DND-41 (cell line): ENCODE measurements at regions not wholly inside any gene's neighbourhood (a gene's known extent, or its start where the extent isn't known, plus 50 kb on each side); places are given as distances from the start of the nearest gene placed in this dataset.
"Not testable (repeated sequence)": the region's sequence is repeated elsewhere in the genome, so short reads cannot be mapped to it uniquely, and the experiment has no call there.

Source experiments
- ATAC-seq: fragments of 200-7000 bp; cut with Tn5 transposase; 3 replicates; pipeline ENCODE4 v1.9.1; 2021; ENCODE audit warnings: low read depth; ENCODE audit not compliant: insufficient read depth
- DNase-seq: peaks from one replicate; pipeline ENCODE4 v3.0.0-alpha.2; 2020
- H2AFZ ChIP-seq: 2 replicates; pipeline ENCODE4 v1.6.0; 2012; ENCODE audit warnings: low read depth, low read length
- H3K27ac ChIP-seq: 2 replicates; pipeline ENCODE4 v1.5.1; 2012; ENCODE audit warnings: low read length, inconsistent platforms
- H3K27me3 ChIP-seq: fragments of 200-600 bp; sonication (generic); 2 replicates; pipeline ENCODE4 v1.6.0; 2012; ENCODE audit warnings: low read length, mild to moderate bottlenecking, inconsistent platforms; ENCODE audit not compliant: insufficient read depth, poor library complexity
- H3K36me3 ChIP-seq: 2 replicates; pipeline ENCODE4 v1.5.1; 2012; ENCODE audit warnings: low read length, inconsistent platforms; ENCODE audit not compliant: insufficient read depth
- H3K4me1 ChIP-seq: 2 replicates; pipeline ENCODE4 v1.5.1; 2012; ENCODE audit warnings: mild to moderate bottlenecking, low read length; ENCODE audit not compliant: insufficient read depth
- H3K4me2 ChIP-seq: 2 replicates; pipeline ENCODE4 v1.6.0; 2012; ENCODE audit warnings: mild to moderate bottlenecking, moderate library complexity, low read length, inconsistent platforms; ENCODE audit not compliant: insufficient read depth
- H3K4me3 ChIP-seq, 2 experiments: fragments of 200-600 bp in 1 of 2; shearing (Covaris generic) in 1 of 2; 2 replicates each; pipeline ENCODE4 v1.5.1; 2012 to 2016; ENCODE audit warnings: inconsistent platforms in 2 of 2, low read length in 2 of 2, mild to moderate bottlenecking in 2 of 2, low read depth in 1 of 2, moderate library complexity in 1 of 2
- H3K79me2 ChIP-seq: 2 replicates; pipeline ENCODE4 v1.6.0; 2012; ENCODE audit warnings: low read length, inconsistent platforms; ENCODE audit not compliant: insufficient read depth
- H3K9ac ChIP-seq: 2 replicates; pipeline ENCODE4 v1.6.0; 2012; ENCODE audit warnings: low read depth, mild to moderate bottlenecking, inconsistent platforms, low read length, moderate library complexity
- H3K9me3 ChIP-seq: 2 replicates; pipeline ENCODE4 v1.5.1; 2012; ENCODE audit warnings: low read length, moderate library complexity, mild to moderate bottlenecking, inconsistent platforms; ENCODE audit not compliant: insufficient read depth, severe bottlenecking
- H4K20me1 ChIP-seq: 2 replicates; pipeline ENCODE4 v1.6.0; 2012; ENCODE audit warnings: low read length; ENCODE audit not compliant: insufficient read depth
- CTCF ChIP-seq: IDR thresholded peaks from 2 replicates; pipeline ENCODE4 v1.5.1; 2012; ENCODE audit warnings: borderline replicate concordance, low read length, moderate library complexity, mild to moderate bottlenecking; ENCODE audit not compliant: poor library complexity, severe bottlenecking; ENCODE audit errors: extremely low read depth
- EZH2 ChIP-seq: IDR thresholded peaks from 3 replicates; pipeline ENCODE4 v1.6.1; 2012; ENCODE audit warnings: borderline replicate concordance, low read depth, mild to moderate bottlenecking, moderate library complexity, low read length, inconsistent platforms; ENCODE audit not compliant: severe bottlenecking

- Histone ChIP-seq H3K79me2 (no peaks in the 10 kb centered on the region), H3K27me3 (peaks cover 23% of the 10 kb centered on the region), H3K9me3 (no peaks in the 10 kb centered on the region), H2AFZ (no peak overlapping the region), H3K4me3 (no peak overlapping the region), H3K36me3 (no peaks in the 10 kb centered on the region), H3K9ac (no peak overlapping the region), H3K27ac (no peak overlapping the region), H3K4me1 (no peaks in the 10 kb centered on the region), H3K4me2 (no peak overlapping the region), H4K20me1 (no peaks in the 10 kb centered on the region)
- TF ChIP-seq EZH2 (no peak), CTCF (no peak)
- DNase-seq (no peak), ATAC-seq (no peak)
Observed at GRCh38 chr9:90073186-90073945, 468.6 kb downstream of the GADD45G start.

- Histone ChIP-seq H2AFZ (no peak overlapping the region), H3K9ac (no peak overlapping the region), H3K27me3 (peaks cover 16% of the 10 kb centered on the region), H3K4me2 (no peak overlapping the region), H3K9me3 (no peaks in the 10 kb centered on the region), H3K4me1 (no peaks in the 10 kb centered on the region), H3K27ac (no peak overlapping the region), H3K36me3 (no peaks in the 10 kb centered on the region), H3K79me2 (no peaks in the 10 kb centered on the region), H4K20me1 (no peaks in the 10 kb centered on the region), H3K4me3 (no peak overlapping the region)
- ATAC-seq (no peak), DNase-seq (no peak)
- TF ChIP-seq CTCF (no peak), EZH2 (no peak)
Observed at GRCh38 chr9:90074316-90074962, 469.6 kb downstream of the GADD45G start.

GRCh38 chr9:90077598-90077997 is 472.8 kb downstream of the GADD45G start:
- not testable (repeated sequence) for ATAC-seq

GRCh38 chr9:90078988-90079421 is 474.2 kb downstream of the GADD45G start:
- TF ChIP-seq CTCF: no peak
- no peak for TF ChIP-seq EZH2
- H3K4me1 ChIP-seq: no peaks in the 10 kb centered on the region
- no peaks in the 10 kb centered on the region for H3K9me3 ChIP-seq
- no peaks in the 10 kb centered on the region for H3K27me3 ChIP-seq
- no peak overlapping the region for H3K27ac ChIP-seq
- H4K20me1 ChIP-seq: no peaks in the 10 kb centered on the region
- no peak overlapping the region for H3K4me3 ChIP-seq
- H3K9ac ChIP-seq: no peak overlapping the region
- no peak overlapping the region for H2AFZ ChIP-seq
- no peaks in the 10 kb centered on the region for H3K36me3 ChIP-seq
- no peaks in the 10 kb centered on the region for H3K79me2 ChIP-seq
- H3K4me2 ChIP-seq: no peak overlapping the region
- DNase-seq (no peak), ATAC-seq (peak; percentile 27; the same call in 2 of the 3 replicates)

More at GRCh38 chr9:90077598-90077997, 472.8 kb downstream of the GADD45G start:
- H2AFZ ChIP-seq, H3K79me2 ChIP-seq, H4K20me1 ChIP-seq, H3K4me2 ChIP-seq, H3K27me3 ChIP-seq, H3K27ac ChIP-seq, H3K36me3 ChIP-seq, H3K9me3 ChIP-seq, H3K9ac ChIP-seq, DNase-seq, H3K4me1 ChIP-seq, H3K4me3 ChIP-seq: not testable (repeated sequence)
